ENCODE measurements at regions not wholly inside any gene's neighbourhood (a gene's known extent, or its start where the extent isn't known, plus 50 kb on each side); places are given as distances from the start of the nearest gene placed in this dataset.

DNA sequence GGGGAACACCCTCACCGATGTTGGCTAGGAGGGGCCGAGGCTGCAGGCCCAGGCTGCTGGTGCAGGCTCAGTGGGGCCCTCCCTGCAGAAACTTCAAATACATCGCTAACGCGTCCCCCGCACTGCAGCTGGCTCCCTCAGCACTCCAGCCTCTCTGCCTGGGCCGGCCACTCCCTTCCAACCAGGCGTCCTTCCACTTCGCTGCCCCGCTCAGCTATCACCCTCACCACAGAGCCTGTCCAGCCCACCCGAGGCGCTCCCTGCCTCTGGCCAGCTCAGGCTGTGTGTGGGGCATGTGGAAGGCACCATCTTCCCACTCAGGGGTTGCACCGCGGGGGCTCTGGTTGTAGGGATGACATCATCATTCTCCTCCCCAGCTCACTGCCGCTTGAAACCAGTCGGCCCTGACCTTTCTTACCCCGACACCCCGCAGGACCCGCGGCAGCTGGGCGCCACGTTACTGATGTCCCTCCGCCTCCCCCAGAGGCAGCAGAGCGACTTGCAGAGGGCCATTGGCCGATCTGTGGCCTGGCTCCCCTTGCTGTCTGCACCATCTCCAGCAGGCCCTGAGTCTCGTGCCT, 199.9 kb upstream of the RTL1 start:
- TF ChIP-seq, protein P1, sequence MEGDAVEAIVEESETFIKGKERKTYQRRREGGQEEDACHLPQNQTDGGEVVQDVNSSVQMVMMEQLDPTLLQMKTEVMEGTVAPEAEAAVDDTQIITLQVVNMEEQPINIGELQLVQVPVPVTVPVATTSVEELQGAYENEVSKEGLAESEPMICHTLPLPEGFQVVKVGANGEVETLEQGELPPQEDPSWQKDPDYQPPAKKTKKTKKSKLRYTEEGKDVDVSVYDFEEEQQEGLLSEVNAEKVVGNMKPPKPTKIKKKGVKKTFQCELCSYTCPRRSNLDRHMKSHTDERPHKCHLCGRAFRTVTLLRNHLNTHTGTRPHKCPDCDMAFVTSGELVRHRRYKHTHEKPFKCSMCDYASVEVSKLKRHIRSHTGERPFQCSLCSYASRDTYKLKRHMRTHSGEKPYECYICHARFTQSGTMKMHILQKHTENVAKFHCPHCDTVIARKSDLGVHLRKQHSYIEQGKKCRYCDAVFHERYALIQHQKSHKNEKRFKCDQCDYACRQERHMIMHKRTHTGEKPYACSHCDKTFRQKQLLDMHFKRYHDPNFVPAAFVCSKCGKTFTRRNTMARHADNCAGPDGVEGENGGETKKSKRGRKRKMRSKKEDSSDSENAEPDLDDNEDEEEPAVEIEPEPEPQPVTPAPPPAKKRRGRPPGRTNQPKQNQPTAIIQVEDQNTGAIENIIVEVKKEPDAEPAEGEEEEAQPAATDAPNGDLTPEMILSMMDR (IDR thresholded peaks at IDR 0.05): no peak
- TF ChIP-seq EP300 (IDR thresholded peaks at IDR 0.05) (no peak), POLR2A (IDR thresholded peaks at IDR 0.05) (no peak)

Data from suprapubic skin (tissue), 3 donors.